PC-9 (cell line): ENCODE measurements at regions not wholly inside any gene's neighbourhood (a gene's known extent, or its start where the extent isn't known, plus 50 kb on each side); places are given as distances from the start of the nearest gene placed in this dataset.

Experiments
- BruUV-seq: library from RNA; stranded (reverse); fragments of 400-500 nt; replicated peaks from 2 replicates; lab custom pipeline; 2021; lab: Mats Ljungman, UMichigan
- CTCF ChIA-PET: fragments of 300-600 bp; sonication (Branson Sonifier 250); formaldehyde crosslinking; loops from one replicate; lab custom pipeline; 2022; ENCODE audit warnings: antibody characterized with exemption; lab: Charles Lee
- POLR2A ChIA-PET: fragments of 300-600 bp; sonication (Branson Sonifier 250); formaldehyde crosslinking; loops from one replicate; lab custom pipeline; 2022; ENCODE audit warnings: antibody characterized with exemption; ENCODE audit not compliant: unreplicated experiment; lab: Charles Lee
- DNase-seq, 2 experiments: peaks; one replicate each; pipeline versions ENCODE4 v3.0.0 to v3.0.0-alpha.2; 2015 to 2022; ENCODE audit warnings: mixed read lengths in 1 of 2
- H2AFZ ChIP-seq: fragments of 200-600 bp; sonication (generic); 2 replicates; pipeline ENCODE4 v1.8.1; 2017; ENCODE audit warnings: antibody characterized with exemption
- H3F3A ChIP-seq: fragments of 200-600 bp; sonication (generic); 2 replicates; pipeline ENCODE4 v1.8.1; 2017; ENCODE audit warnings: antibody characterized with exemption, mild to moderate bottlenecking, low read depth; ENCODE audit not compliant: insufficient read depth
- H3K27ac ChIP-seq: fragments of 200-600 bp; sonication (generic); 2 replicates; pipeline ENCODE4 v1.6.1; 2016; ENCODE audit warnings: mixed run types
- H3K27me3 ChIP-seq: fragments of 200-600 bp; sonication (generic); 2 replicates; pipeline ENCODE4 v1.6.1; 2016; ENCODE audit warnings: low read depth, mixed run types; ENCODE audit not compliant: insufficient read depth
- H3K36me3 ChIP-seq: fragments of 200-600 bp; sonication (generic); 2 replicates; pipeline ENCODE4 v1.6.1; 2016; ENCODE audit warnings: low read depth, mixed run types
- H3K4me1 ChIP-seq: fragments of 200-600 bp; sonication (generic); replicated peaks from 2 replicates; pipeline ENCODE4 v1.6.1; 2016; ENCODE audit warnings: mixed run types; ENCODE audit not compliant: insufficient read depth
- H3K4me2 ChIP-seq: fragments of 200-600 bp; sonication (generic); 2 replicates; pipeline ENCODE4 v1.6.1; 2017; ENCODE audit warnings: mixed run types
- H3K4me3 ChIP-seq: fragments of 200-600 bp; sonication (generic); 2 replicates; pipeline ENCODE4 v1.6.1; 2016; ENCODE audit warnings: mixed run types
- H3K79me2 ChIP-seq: fragments of 200-600 bp; sonication (generic); 2 replicates; pipeline ENCODE4 v1.6.1; 2017; ENCODE audit warnings: low read depth, mixed run types
- H3K9me2 ChIP-seq: fragments of 200-600 bp; sonication (generic); 2 replicates; pipeline ENCODE4 v1.8.1; 2017; ENCODE audit warnings: mild to moderate bottlenecking; ENCODE audit not compliant: insufficient read depth
- H3K9me3 ChIP-seq: fragments of 200-600 bp; sonication (generic); 2 replicates; pipeline ENCODE4 v1.8.1; 2016; ENCODE audit warnings: low read depth; ENCODE audit not compliant: insufficient read depth
- H4K20me1 ChIP-seq: fragments of 200-600 bp; sonication (generic); 2 replicates; pipeline ENCODE4 v1.8.1; 2017; ENCODE audit not compliant: insufficient read depth
- EZH2 ChIP-seq: fragments of 200-600 bp; sonication (generic); IDR thresholded peaks from 2 replicates; pipeline ENCODE4 v1.8.0; 2017; ENCODE audit warnings: antibody characterized with exemption, low read depth
- intact Hi-C: fragments of 100-400 bp; cut with micrococcal nuclease; formaldehyde crosslinking; loops from one replicate; pipeline ENCODE4 v1.10.0; 2022; ENCODE audit not compliant: unreplicated experiment
- TF ChIP-seq, protein P1 (sequence below): fragments of 200-600 bp; sonication (generic); conservative IDR thresholded peaks from 2 replicates; pipeline ENCODE4 v1.6.1; 2017; ENCODE audit warnings: mixed run types, antibody characterized with exemption, mild to moderate bottlenecking, moderate library complexity

- Histone ChIP-seq H3K36me3 (no peaks in the 10 kb centered on the region), H3K27ac (no peak overlapping the region), H2AFZ (no peak overlapping the region), H3F3A (no peaks in the 10 kb centered on the region), H3K4me2 (no peak overlapping the region), H3K4me3 (no peak overlapping the region), H3K9me3 (no peaks in the 10 kb centered on the region), H3K9me2 (no peaks in the 10 kb centered on the region), H4K20me1 (no peaks in the 10 kb centered on the region), H3K4me1 (no peaks in the 10 kb centered on the region), H3K27me3 (no peaks in the 10 kb centered on the region), H3K79me2 (no peaks in the 10 kb centered on the region)
- no peak for DNase-seq
- TF ChIP-seq, protein P1, sequence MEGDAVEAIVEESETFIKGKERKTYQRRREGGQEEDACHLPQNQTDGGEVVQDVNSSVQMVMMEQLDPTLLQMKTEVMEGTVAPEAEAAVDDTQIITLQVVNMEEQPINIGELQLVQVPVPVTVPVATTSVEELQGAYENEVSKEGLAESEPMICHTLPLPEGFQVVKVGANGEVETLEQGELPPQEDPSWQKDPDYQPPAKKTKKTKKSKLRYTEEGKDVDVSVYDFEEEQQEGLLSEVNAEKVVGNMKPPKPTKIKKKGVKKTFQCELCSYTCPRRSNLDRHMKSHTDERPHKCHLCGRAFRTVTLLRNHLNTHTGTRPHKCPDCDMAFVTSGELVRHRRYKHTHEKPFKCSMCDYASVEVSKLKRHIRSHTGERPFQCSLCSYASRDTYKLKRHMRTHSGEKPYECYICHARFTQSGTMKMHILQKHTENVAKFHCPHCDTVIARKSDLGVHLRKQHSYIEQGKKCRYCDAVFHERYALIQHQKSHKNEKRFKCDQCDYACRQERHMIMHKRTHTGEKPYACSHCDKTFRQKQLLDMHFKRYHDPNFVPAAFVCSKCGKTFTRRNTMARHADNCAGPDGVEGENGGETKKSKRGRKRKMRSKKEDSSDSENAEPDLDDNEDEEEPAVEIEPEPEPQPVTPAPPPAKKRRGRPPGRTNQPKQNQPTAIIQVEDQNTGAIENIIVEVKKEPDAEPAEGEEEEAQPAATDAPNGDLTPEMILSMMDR = no peak
- no peak for TF ChIP-seq EZH2
- POLR2A ChIA-PET = no interaction called here
- BruUV-seq = no TSS peak
- CTCF ChIA-PET = no interaction called here
- intact Hi-C loops = no loop called here
Measured at GRCh38 chr4:67080046-67080557, 465.2 kb downstream of the CENPC start.

DNA sequence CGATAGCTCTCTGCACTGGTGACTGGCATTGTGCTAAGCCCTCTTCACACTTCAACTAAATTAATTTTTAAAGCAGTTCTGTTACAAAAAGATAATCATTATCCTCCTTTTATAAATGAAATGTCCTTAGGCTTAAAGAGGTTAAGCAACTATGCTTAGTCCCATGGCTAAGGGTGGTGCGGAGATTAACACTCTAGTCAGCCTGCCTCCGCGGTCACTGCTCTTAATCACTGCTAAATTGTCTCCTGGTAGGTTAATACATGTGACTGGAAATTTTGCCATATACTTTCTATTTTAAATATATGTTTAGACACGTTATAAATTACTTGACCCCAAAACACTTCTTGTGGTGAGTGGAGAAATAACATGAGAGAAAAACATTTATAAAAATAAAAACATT lies 473.7 kb downstream of the CENPC start:
- Histone ChIP-seq H3F3A (no peaks in the 10 kb centered on the region), H3K9me2 (no peaks in the 10 kb centered on the region), H3K4me3 (no peak overlapping the region), H3K27ac (no peak overlapping the region), H3K36me3 (no peaks in the 10 kb centered on the region), H3K4me1 (no peaks in the 10 kb centered on the region), H3K79me2 (no peaks in the 10 kb centered on the region), H2AFZ (no peak overlapping the region), H3K4me2 (no peak overlapping the region), H3K9me3 (no peaks in the 10 kb centered on the region), H4K20me1 (no peaks in the 10 kb centered on the region), H3K27me3 (no peaks in the 10 kb centered on the region)
- POLR2A ChIA-PET = no interaction called here
- CTCF ChIA-PET = no interaction called here
- no peak for TF ChIP-seq EZH2
- TF ChIP-seq, protein P1 = no peak
- no peak for DNase-seq
- intact Hi-C loops = no loop called here
- BruUV-seq = no TSS peak

DNA sequence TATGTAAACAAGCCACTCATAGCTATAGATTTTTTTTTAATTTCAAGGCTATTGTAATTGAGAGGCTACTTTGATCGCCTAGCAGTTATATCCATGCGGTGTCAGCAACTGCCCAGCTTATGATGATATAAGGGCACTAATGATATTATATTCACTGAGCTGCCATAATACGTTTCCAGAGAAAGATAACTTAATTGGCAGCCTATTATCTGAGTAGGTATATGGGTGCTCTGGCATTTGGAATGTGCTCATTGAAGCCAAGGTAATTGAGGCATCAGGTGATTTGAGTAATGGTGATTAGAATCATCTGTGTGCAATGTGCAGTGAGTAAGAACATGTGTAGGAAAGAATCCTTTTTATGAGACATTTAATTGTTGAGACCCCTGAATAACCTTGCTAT lies 490.0 kb downstream of the CENPC start:
- H3K9me3 ChIP-seq = no peaks in the 10 kb centered on the region
- intact Hi-C loops = no loop called here
- POLR2A ChIA-PET = no interaction called here
- TF ChIP-seq, protein P1 = no peak
- no peak for TF ChIP-seq EZH2
- no peak for DNase-seq
- CTCF ChIA-PET = no interaction called here
- no peak overlapping the region for H3K27ac ChIP-seq
- no peaks in the 10 kb centered on the region for H3K27me3 ChIP-seq
- no peaks in the 10 kb centered on the region for H3F3A ChIP-seq
- H2AFZ ChIP-seq = no peak overlapping the region
- BruUV-seq = no TSS peak
- H3K79me2 ChIP-seq = no peaks in the 10 kb centered on the region
- no peaks in the 10 kb centered on the region for H3K9me2 ChIP-seq
- no peaks in the 10 kb centered on the region for H3K36me3 ChIP-seq
- H3K4me1 ChIP-seq = no peaks in the 10 kb centered on the region
- H3K4me3 ChIP-seq = no peak overlapping the region
- H3K4me2 ChIP-seq = no peak overlapping the region
- H4K20me1 ChIP-seq = no peaks in the 10 kb centered on the region
